Islet precursor cell (in vitro differentiated cells): ENCODE measurements at regions not wholly inside any gene's neighbourhood (a gene's known extent, or its start where the extent isn't known, plus 50 kb on each side); places are given as distances from the start of the nearest gene placed in this dataset.

Source experiments
- DNase-seq: peaks from one replicate; pipeline ENCODE4 v3.0.0-alpha.2; 2018

GRCh38 chr1:5053744-5054143 lies 399.3 kb downstream of the AJAP1 start:
- DNase-seq: peak; percentile 81

GRCh38 chr1:5029136-5029535 lies 374.7 kb downstream of the AJAP1 start:
- no peak for DNase-seq

GRCh38 chr1:5012249-5012648 lies 357.8 kb downstream of the AJAP1 start:
- no peak for DNase-seq

GRCh38 chr1:5010656-5011055 lies 356.2 kb downstream of the AJAP1 start:
- DNase-seq: no peak

- DNase-seq: no peak
Measured at GRCh38 chr1:5010236-5010635, 355.8 kb downstream of the AJAP1 start.

GRCh38 chr1:5009376-5010065 lies 355.1 kb downstream of the AJAP1 start:
- no peak for DNase-seq

- DNase-seq: no peak
Measured at GRCh38 chr1:5005171-5005570, 350.8 kb downstream of the AJAP1 start.

- peak; percentile 9 for DNase-seq
Measured at GRCh38 chr1:5002676-5003075, 348.3 kb downstream of the AJAP1 start.

GRCh38 chr1:5001466-5001865 lies 347.1 kb downstream of the AJAP1 start:
- peak; percentile 54 for DNase-seq

GRCh38 chr1:4986306-4986705 lies 331.9 kb downstream of the AJAP1 start:
- peak; percentile 70 for DNase-seq

GRCh38 chr1:4984841-4985240 lies 330.4 kb downstream of the AJAP1 start:
- DNase-seq: peak; percentile 21

GRCh38 chr1:4980211-4980610 lies 325.8 kb downstream of the AJAP1 start:
- DNase-seq: peak; percentile 28

GRCh38 chr1:4978660-4979390 lies 324.4 kb downstream of the AJAP1 start:
- peak; percentile 38 for DNase-seq

GRCh38 chr1:4977701-4978100 lies 323.3 kb downstream of the AJAP1 start:
- peak; percentile 40 for DNase-seq

GRCh38 chr1:4976859-4977440 lies 322.5 kb downstream of the AJAP1 start:
- peak; percentile 20 for DNase-seq

- DNase-seq: peak; percentile 22
Measured at GRCh38 chr1:4975856-4976255, 321.4 kb downstream of the AJAP1 start.

GRCh38 chr1:4974981-4975685 lies 320.7 kb downstream of the AJAP1 start:
- DNase-seq: peak; percentile 29

GRCh38 chr1:4973341-4973740 lies 318.9 kb downstream of the AJAP1 start:
- peak; percentile 35 for DNase-seq

GRCh38 chr1:4972761-4973320 lies 318.4 kb downstream of the AJAP1 start:
- DNase-seq: peak; percentile 22

GRCh38 chr1:4971666-4972065 lies 317.3 kb downstream of the AJAP1 start:
- DNase-seq: peak; percentile 27

- no peak for DNase-seq
Measured at GRCh38 chr1:4970532-4970931, 316.1 kb downstream of the AJAP1 start.

- peak; percentile 18 for DNase-seq
Measured at GRCh38 chr1:4969556-4970129, 315.2 kb downstream of the AJAP1 start.
